ENCODE measurements at regions not wholly inside any gene's neighbourhood (a gene's known extent, or its start where the extent isn't known, plus 50 kb on each side); places are given as distances from the start of the nearest gene placed in this dataset.

- H3K4me1 ChIP-seq (replicated peaks in 1 of 2) = no peaks in the 10 kb centered on the region
- H3K9me3 ChIP-seq (replicated peaks in 1 of 3) = no peaks in the 10 kb centered on the region
- no peak overlapping the region for H3K27ac ChIP-seq
- 82 to 88% (median 87%) methylated on average over 4 of the region's 4 CpGs for WGBS, 4 donors
- no peaks in the 10 kb centered on the region for H3K36me3 ChIP-seq (replicated peaks in 1 of 2)
- H3K4me3 ChIP-seq = no peak overlapping the region
- no peaks in the 10 kb centered on the region for H3K27me3 ChIP-seq
- TF ChIP-seq CTCF (IDR thresholded peaks at IDR 0.05) = no peak
- TF ChIP-seq POLR2A (IDR thresholded peaks at IDR 0.05) = no peak
- intact Hi-C loops (cut with DNase I) = no loop called here
- DNase-seq = no peak
Measured at GRCh38 chr2:7346336-7346735, 429.1 kb downstream of the RNF144A start.

- 72 to 81% (median 74%) methylated on average over 2 of the region's 2 CpGs for WGBS, 4 donors
- Histone ChIP-seq H3K36me3 (replicated peaks in 1 of 2) (no peaks in the 10 kb centered on the region), H3K27me3 (no peaks in the 10 kb centered on the region), H3K4me3 (no peak overlapping the region), H3K27ac (no peak overlapping the region), H3K9me3 (replicated peaks in 1 of 3) (no peaks in the 10 kb centered on the region), H3K4me1 (replicated peaks in 1 of 2) (no peaks in the 10 kb centered on the region)
- intact Hi-C loops (cut with DNase I) = no loop called here
- TF ChIP-seq POLR2A (IDR thresholded peaks at IDR 0.05) = no peak
- DNase-seq = no peak
Measured at GRCh38 chr2:7348761-7349160, 431.5 kb downstream of the RNF144A start.

GRCh38 chr2:7352191-7352590 lies 435.0 kb downstream of the RNF144A start:
- 86 to 92% (median 89%) methylated on average over 5 of the region's 5 CpGs for WGBS, 4 donors
- no peak overlapping the region for H3K27ac ChIP-seq
- intact Hi-C loops (cut with DNase I) = no loop called here

GRCh38 chr2:7353571-7353970 lies 436.4 kb downstream of the RNF144A start:
- WGBS, 4 donors = 82 to 91% (median 85%) methylated on average over 4 of the region's 4 CpGs
- Histone ChIP-seq H3K4me3 (no peak overlapping the region), H3K27me3 (no peaks in the 10 kb centered on the region), H3K36me3 (replicated peaks in 1 of 2) (no peaks in the 10 kb centered on the region), H3K27ac (no peak overlapping the region), H3K9me3 (replicated peaks in 1 of 3) (no peaks in the 10 kb centered on the region), H3K4me1 (replicated peaks in 1 of 2) (no peaks in the 10 kb centered on the region)
- intact Hi-C loops (cut with DNase I) = no loop called here
- TF ChIP-seq CTCF (IDR thresholded peaks at IDR 0.05) (no peak), POLR2A (IDR thresholded peaks at IDR 0.05) (no peak)
- no peak for DNase-seq

More at GRCh38 chr2:7352191-7352590, 435.0 kb downstream of the RNF144A start:
- Histone ChIP-seq H3K4me1 (replicated peaks in 1 of 2) (no peaks in the 10 kb centered on the region), H3K27me3 (no peaks in the 10 kb centered on the region), H3K9me3 (replicated peaks in 1 of 3) (no peaks in the 10 kb centered on the region), H3K4me3 (no peak overlapping the region), H3K36me3 (replicated peaks in 1 of 2) (no peaks in the 10 kb centered on the region)
- DNase-seq = no peak
- TF ChIP-seq POLR2A (IDR thresholded peaks at IDR 0.05) (no peak), CTCF (IDR thresholded peaks at IDR 0.05) (no peak)

- no peaks in the 10 kb centered on the region for H3K9me3 ChIP-seq (replicated peaks in 1 of 3)
- H3K4me1 ChIP-seq (replicated peaks in 1 of 2) = no peaks in the 10 kb centered on the region
- no peak overlapping the region for H3K4me3 ChIP-seq
- no peak for TF ChIP-seq CTCF (IDR thresholded peaks at IDR 0.05)
- no peak for TF ChIP-seq POLR2A (IDR thresholded peaks at IDR 0.05)
- no peaks in the 10 kb centered on the region for H3K36me3 ChIP-seq (replicated peaks in 1 of 2)
- DNase-seq = no peak
- WGBS, 4 donors = 76 to 87% (median 85%) methylated on average over 8 to 10 of the region's 10 CpGs
- no peak overlapping the region for H3K27ac ChIP-seq
- H3K27me3 ChIP-seq = no peaks in the 10 kb centered on the region
- intact Hi-C loops (cut with DNase I) = no loop called here
Measured at GRCh38 chr2:7355781-7356180, 438.6 kb downstream of the RNF144A start.

Data from adrenal gland (tissue), 9 donors.